SU-DHL-6 (cell line): ENCODE measurements at regions not wholly inside any gene's neighbourhood (a gene's known extent, or its start where the extent isn't known, plus 50 kb on each side); places are given as distances from the start of the nearest gene placed in this dataset.

ENCODE experiments used
- H2AFZ ChIP-seq: fragments of 200-600 bp; sonication (generic); 2 replicates; pipeline ENCODE4 v1.6.1; 2014; ENCODE audit warnings: low read depth, mild to moderate bottlenecking, moderate library complexity, mixed read lengths, antibody characterized with exemption, low read length; ENCODE audit not compliant: severe bottlenecking
- H3F3A ChIP-seq: fragments of 200-600 bp; shearing (Covaris generic); 2 replicates; pipeline ENCODE4 v1.6.0; 2016; ENCODE audit warnings: antibody characterized with exemption, mild to moderate bottlenecking; ENCODE audit not compliant: insufficient read depth
- H3K27ac ChIP-seq: fragments of 200-600 bp; sonication (generic); 2 replicates; pipeline ENCODE4 v1.5.1; 2016; ENCODE audit warnings: low read depth, mild to moderate bottlenecking, low read length, moderate library complexity, mixed read lengths
- H3K27me3 ChIP-seq: fragments of 200-600 bp; sonication (generic), shearing (Covaris generic); 2 replicates; pipeline ENCODE4 v1.6.0; 2014; ENCODE audit warnings: mild to moderate bottlenecking, low read length
- H3K36me3 ChIP-seq: fragments of 200-600 bp; sonication (generic); 2 replicates; pipeline ENCODE4 v1.6.1; 2014; ENCODE audit warnings: mild to moderate bottlenecking, low read length, mixed read lengths
- H3K4me2 ChIP-seq: fragments of 300-600, 200-600 bp; shearing (Covaris generic), sonication (generic); 2 replicates; pipeline ENCODE4 v1.6.0; 2014; ENCODE audit warnings: low read length, low read depth, mild to moderate bottlenecking; ENCODE audit not compliant: poor library complexity, severe bottlenecking
- H3K4me3 ChIP-seq: fragments of 200-600 bp; sonication (generic); 2 replicates; pipeline ENCODE4 v1.5.1; 2014; ENCODE audit warnings: antibody characterized with exemption, low read length, mild to moderate bottlenecking, mixed read lengths; ENCODE audit not compliant: insufficient read depth, poor library complexity, severe bottlenecking
- H3K79me2 ChIP-seq: fragments of 200-600 bp; sonication (generic); 2 replicates; pipeline ENCODE4 v1.6.1; 2014; ENCODE audit warnings: mild to moderate bottlenecking, low read length, moderate library complexity; ENCODE audit not compliant: insufficient read depth
- H3K9ac ChIP-seq: fragments of 200-600 bp; sonication (generic); 2 replicates; pipeline ENCODE4 v1.7.0; 2014; ENCODE audit warnings: mild to moderate bottlenecking, low read length
- H3K9me2 ChIP-seq: fragments of 200-600 bp; sonication (generic); replicated peaks from 2 replicates; pipeline ENCODE4 v1.6.1; 2014; ENCODE audit warnings: low read length; ENCODE audit not compliant: insufficient read depth
- H3K9me3 ChIP-seq: fragments of 200-600 bp; sonication (generic); 2 replicates; pipeline ENCODE4 v1.6.1; 2014; ENCODE audit warnings: low read length, mixed read lengths; ENCODE audit not compliant: insufficient read depth
- H4K20me1 ChIP-seq: fragments of 200-600 bp; sonication (generic); 2 replicates; pipeline ENCODE4 v1.6.1; 2014; ENCODE audit warnings: low read depth, mild to moderate bottlenecking, antibody characterized with exemption, low read length, moderate library complexity, mixed read lengths
- CTCF ChIP-seq: fragments of 200-600 bp; sonication (generic); IDR thresholded peaks from one replicate; pipeline ENCODE4 v1.5.1; 2017; ENCODE audit warnings: antibody characterized with exemption, mild to moderate bottlenecking, low read length, moderate library complexity; ENCODE audit not compliant: insufficient read depth, poor library complexity, severe bottlenecking
- EZH2phosphoT487 ChIP-seq: fragments of 200-600 bp; sonication (generic), shearing (Covaris generic); conservative IDR thresholded peaks from 2 replicates; pipeline ENCODE4 v1.6.1; 2018; ENCODE audit warnings: mild to moderate bottlenecking, antibody characterized with exemption, low read length, moderate library complexity, mixed read lengths

- Histone ChIP-seq H3F3A (no peaks in the 10 kb centered on the region), H3K4me2 (no peak overlapping the region), H3K36me3 (no peaks in the 10 kb centered on the region), H3K9ac (no peak overlapping the region), H2AFZ (no peak overlapping the region), H3K79me2 (no peaks in the 10 kb centered on the region), H3K9me3 (0 out of 2 replicates have a peak, but pooled peaks cover 5% of the 10 kb centered on the region), H4K20me1 (no peaks in the 10 kb centered on the region), H3K27me3 (no peaks in the 10 kb centered on the region), H3K4me3 (no peak overlapping the region), H3K9me2 (no peaks in the 10 kb centered on the region), H3K27ac (no peak overlapping the region)
- TF ChIP-seq EZH2phosphoT487 (no peak), CTCF (no peak)
These were observed 83.5 kb upstream of the IRX5 start for GRCh38 chr16:54847207-54847606.

- H3K4me3 ChIP-seq = no peak overlapping the region
- H3K27ac ChIP-seq = no peak overlapping the region
- H3K9me3 ChIP-seq = 0 out of 2 replicates have a peak, but pooled peaks cover 5% of the 10 kb centered on the region
- no peak for TF ChIP-seq EZH2phosphoT487
- TF ChIP-seq CTCF = no peak
- H3K4me2 ChIP-seq = no peak overlapping the region
- H3F3A ChIP-seq = no peaks in the 10 kb centered on the region
- H3K27me3 ChIP-seq = no peaks in the 10 kb centered on the region
- no peaks in the 10 kb centered on the region for H3K79me2 ChIP-seq
- no peak overlapping the region for H3K9ac ChIP-seq
- H3K9me2 ChIP-seq = no peaks in the 10 kb centered on the region
- no peaks in the 10 kb centered on the region for H3K36me3 ChIP-seq
- H4K20me1 ChIP-seq = no peaks in the 10 kb centered on the region
- H2AFZ ChIP-seq = no peak overlapping the region
These were observed 83.9 kb upstream of the IRX5 start for GRCh38 chr16:54846766-54847165.

GRCh38 chr16:54843424-54843750, 87.3 kb upstream of the IRX5 start:
- Histone ChIP-seq H3K9me3 (0 out of 2 replicates have a peak, but pooled peaks cover 5% of the 10 kb centered on the region), H3K79me2 (no peaks in the 10 kb centered on the region), H3K36me3 (no peaks in the 10 kb centered on the region), H3K9ac (no peak overlapping the region), H3K27ac (no peak overlapping the region), H4K20me1 (no peaks in the 10 kb centered on the region), H3K4me3 (no peak overlapping the region), H3F3A (no peaks in the 10 kb centered on the region), H3K27me3 (no peaks in the 10 kb centered on the region), H3K4me2 (no peak overlapping the region), H3K9me2 (no peaks in the 10 kb centered on the region), H2AFZ (no peak overlapping the region)
- TF ChIP-seq EZH2phosphoT487 = no peak
- no peak for TF ChIP-seq CTCF
